NCI-H748 (cell line): ENCODE measurements at regions not wholly inside any gene's neighbourhood (a gene's known extent, or its start where the extent isn't known, plus 50 kb on each side); places are given as distances from the start of the nearest gene placed in this dataset.
"Not testable (repeated sequence)": the region's sequence is repeated elsewhere in the genome, so short reads cannot be mapped to it uniquely, and the experiment has no call there.

Experiments
- DNase-seq: peaks from one replicate; lab custom pipeline; 2025; ENCODE audit not compliant: unreplicated experiment; lab: John Stamatoyannopoulos, UW

DNA sequence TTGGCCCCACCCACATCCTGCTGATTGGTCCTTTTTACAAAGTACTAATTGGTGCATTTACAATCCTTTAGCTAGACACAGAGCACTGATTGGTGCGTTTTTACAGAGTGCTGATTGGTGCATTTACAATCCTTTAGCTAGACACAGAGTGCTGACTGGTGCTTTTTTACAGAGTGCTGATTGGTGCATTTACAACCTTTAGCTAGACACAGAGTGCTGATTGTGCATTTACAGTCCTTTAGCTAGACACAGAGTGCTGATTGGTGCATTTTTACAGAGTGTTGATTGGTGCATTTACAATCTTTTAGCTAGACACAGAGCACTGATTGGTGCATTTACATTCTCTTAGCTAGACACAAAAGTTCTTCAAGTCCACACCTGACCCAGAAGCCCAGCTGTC lies 144.2 kb upstream of the XIRP2 start:
- not testable (repeated sequence) for DNase-seq

DNA sequence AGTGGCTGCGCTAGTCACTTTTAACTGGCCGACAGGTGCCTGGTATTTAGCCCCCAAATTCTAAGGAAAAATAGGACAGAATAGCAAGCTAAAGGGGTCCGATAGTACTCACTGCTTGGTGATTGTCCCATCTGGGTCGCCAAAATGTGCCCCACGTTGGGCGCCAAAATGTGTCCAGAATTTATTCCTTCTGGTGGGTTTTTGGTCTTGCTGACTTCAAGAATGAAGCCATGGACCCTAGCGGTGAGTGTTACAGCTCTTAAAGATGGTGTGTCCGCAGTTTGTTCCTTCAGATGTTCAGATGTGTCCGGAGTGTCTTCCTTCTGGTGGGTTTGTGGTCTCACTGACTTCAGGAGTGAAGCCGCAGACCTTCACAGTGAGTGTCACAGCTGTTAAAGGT lies 144.8 kb upstream of the XIRP2 start:
- not testable (repeated sequence) for DNase-seq

DNA sequence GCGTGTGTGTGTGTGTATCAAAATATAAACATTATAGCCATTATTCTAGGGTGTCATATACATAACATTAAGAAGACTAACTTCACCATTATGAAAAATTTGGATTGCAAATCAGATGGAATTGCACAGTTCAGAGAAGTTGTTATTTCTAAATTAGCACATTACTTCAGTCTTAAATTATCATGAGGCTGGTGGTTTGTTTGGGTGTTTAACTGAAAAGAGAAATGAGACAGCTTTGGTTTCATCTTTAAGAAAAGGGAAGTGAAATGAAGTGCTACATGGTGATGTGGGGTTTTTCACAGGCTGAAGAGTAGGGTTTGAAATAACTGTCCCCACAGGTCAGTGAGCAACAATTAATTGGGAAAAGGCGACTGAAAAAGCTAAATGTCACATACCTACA lies 161.2 kb upstream of the XIRP2 start:
- no peak for DNase-seq

DNA sequence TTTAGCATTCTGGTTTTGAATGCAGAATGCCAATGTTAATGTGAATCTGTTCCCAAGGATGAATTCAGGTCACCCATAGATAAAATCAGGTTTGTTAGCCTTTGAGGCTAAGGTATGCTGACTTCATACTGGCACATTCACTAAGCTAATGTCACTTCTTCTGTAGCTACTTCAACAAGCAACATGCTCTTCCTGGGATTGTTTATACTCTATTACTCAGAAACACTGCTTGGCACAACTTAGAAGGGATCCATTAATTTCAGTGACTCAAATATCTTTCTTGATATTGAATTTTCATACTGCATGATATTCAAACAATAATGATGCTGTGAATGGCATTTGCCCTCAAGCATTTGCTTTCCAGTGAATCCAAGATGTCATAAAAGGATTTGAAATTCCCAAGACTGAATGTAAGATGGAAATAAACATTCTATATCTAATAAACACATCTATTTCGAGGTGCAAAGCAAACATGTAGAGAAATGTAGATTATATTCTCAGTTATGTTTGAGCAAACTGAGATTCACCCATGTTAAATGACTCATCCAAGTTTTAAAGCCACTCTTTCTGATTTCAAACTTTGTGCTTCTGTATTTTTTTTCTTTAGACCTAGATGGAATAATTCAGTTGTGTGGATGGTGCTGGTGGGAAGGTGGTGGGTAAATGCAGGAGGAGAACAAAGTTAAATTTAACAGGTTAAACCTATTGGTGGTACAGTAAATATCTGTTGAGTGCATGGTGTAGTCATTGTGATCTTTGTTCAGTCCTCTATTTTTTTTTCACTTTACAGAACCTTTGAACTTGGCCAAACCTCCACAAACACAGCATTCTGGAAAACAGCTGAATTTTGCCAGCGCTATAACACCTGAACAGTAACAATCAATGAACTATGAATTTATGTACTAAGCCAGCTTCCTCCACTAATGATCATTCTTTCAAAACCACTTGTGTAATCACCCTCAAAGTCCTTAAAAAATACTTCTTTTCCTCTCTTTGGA lies 162.1 kb upstream of the XIRP2 start:
- DNase-seq, result no peak

DNA sequence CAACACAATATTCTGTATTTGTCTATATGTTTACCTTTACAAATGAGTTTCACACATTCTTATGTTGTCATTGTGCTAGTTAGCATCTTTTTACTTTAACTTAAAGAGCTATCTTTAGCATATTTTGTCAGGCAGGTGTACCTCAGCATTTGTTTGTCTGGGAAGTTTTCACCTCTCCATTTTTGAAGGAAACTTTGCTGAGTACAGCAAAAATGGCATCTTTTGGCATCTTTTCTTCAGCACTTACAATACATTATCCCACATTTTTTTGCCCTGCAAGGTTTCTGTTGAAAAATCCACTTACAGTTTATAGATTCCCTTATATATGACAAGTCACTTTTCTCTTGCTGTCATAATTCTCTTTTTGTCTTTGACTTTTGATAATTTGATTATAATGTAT lies 171.3 kb upstream of the XIRP2 start:
- DNase-seq, result no peak

DNA sequence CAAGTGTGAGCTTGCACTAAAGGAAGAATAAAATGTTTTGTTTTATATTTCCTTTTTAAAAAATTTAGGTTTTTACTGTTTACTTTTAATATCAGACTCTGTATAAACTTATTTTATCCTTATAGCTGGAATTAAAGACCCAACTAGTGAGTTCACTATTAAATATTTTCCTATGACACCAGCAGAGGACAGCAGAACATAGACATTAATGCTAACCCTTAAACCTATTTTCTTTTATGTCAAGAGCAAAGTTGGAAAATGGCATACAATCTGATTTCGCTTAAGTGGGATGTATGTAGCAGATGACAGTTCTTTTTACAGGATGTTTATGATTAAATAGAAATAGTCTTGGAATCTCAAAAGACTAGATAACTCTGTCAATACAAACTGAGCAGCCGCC lies 188.2 kb upstream of the XIRP2 start:
- DNase-seq, result no peak

DNA sequence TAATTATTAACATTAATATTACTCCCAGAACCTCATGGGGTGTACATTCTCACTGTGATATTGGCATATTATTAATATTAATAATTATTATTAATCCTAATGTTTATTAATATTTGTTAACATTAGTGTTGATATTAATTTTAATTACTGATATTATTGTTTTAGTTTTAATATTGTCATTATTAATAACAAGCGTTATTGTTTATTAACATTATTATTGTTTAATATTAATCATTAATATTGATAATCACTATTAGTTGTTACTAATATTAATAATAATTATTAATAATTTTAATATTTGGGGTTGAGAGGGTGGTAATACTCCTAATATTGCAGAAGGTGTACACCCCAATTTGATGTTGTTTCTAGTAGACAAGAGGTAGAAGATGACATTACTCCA lies 193.1 kb upstream of the XIRP2 start:
- no peak for DNase-seq

DNA sequence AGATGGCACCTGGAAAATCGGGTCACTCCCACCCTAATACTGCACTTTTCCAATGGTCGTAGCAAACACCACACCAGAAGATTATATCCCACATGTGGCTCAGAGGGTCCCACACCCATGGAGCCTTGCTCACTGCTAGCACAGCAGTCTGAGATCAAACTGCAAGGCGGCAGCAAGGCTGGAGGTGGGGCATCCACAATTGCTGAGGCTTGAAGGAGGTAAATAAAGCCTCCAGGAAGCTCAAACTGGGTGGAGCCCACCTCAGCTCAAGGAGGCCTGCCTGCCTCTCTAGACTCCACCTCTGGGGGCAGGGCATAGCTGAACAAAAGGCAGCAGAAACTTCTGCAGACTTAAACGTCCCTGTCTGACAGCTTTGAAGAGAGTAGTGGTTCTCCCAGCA lies 192.0 kb upstream of the SCN7A start:
- DNase-seq, result not testable (repeated sequence)

DNA sequence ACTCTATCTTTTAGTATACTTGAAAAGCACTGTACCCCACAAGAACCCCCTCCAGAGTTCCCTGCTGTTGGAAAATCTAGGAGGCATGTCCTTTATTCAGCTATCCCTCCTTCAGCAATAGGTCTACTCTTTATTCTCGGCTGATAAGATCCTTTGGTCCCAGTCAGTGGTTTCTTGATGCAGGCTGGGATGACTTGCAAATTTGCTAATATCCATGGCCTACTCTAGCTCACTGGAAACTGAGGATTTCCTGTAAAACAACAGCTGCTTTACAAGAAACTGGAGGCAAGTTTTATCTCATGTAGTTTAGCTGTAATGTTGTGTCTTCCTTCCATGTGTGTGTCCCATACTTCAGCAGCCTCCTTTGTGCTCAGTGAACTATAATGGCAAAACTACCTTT lies 183.9 kb upstream of the SCN7A start:
- DNase-seq, result no peak

DNA sequence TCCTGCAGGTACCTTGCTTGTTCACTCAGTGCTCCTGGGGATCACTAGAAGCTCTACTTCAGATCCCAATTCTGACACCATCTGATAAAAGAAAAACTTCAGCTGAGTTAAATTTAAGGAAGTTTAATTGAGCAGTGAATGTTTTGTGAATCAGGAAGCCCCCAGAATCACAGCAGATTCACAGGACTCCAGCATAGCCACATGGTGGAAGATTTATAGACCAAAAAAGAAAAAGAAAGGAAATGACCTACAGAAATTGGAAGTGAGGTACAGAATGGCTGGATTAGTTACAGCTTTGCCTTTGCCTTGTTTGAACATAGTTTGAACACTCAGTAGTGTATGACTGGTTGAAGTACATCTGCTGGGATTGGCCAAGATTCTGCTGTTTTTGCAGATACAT lies 182.7 kb upstream of the SCN7A start:
- DNase-seq, result no peak

DNA sequence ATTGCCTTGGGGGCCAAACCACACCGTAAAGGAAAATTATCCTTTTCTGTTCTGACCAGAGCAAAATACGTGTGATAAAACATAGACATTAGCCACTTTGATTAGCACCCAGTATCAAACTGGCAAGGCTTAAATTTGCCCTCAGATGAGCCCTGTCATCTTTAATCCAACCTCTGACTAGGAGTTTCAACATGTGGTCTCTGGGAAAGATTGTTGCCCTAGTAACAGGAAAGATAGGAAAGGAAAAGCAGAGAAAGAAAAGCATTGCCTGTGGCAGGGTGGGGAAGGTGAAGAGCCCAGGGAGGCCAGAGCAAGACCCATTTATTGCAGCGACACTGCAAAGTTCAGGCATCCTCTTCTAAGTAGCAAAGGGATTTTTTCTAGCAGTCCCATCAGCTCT lies 181.5 kb upstream of the SCN7A start:
- no peak for DNase-seq

DNA sequence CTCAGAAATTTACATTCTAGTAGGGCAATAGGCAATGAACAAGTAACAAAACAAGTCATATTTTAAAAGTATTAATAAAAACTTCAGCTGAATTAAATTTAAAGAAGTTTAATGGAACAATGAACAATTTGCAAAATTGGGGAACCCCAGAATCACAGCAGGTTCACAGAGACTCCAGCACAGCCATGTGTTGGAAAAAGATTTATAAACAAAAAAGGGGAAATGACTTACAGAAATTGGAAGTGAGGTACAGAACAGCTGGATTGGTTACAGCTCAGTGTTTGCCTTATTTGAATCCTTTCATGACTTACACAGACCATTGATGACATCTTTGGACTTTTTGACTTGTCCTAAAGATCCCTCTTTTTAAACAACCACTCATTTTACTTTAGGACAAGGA lies 179.9 kb upstream of the SCN7A start:
- DNase-seq, result no peak

DNA sequence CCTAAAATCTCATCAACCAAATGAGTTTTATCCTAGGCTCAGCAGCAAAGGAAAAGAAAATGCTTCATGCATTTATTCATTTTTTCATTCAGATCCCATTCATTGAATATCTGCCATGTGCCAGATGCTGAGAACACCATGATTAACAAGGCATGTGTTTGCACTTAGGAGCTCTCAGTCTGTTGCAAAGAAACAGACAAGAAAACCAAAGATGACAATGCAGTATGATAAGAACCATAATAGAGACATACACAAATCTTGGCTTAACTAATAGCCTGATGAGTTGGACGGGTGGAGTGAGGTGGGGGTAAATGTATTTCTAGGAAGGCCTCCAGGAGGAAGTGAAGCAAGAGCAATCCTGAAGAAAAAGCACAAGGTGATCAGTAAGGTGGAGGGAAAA lies 177.8 kb upstream of the SCN7A start:
- no peak for DNase-seq

DNA sequence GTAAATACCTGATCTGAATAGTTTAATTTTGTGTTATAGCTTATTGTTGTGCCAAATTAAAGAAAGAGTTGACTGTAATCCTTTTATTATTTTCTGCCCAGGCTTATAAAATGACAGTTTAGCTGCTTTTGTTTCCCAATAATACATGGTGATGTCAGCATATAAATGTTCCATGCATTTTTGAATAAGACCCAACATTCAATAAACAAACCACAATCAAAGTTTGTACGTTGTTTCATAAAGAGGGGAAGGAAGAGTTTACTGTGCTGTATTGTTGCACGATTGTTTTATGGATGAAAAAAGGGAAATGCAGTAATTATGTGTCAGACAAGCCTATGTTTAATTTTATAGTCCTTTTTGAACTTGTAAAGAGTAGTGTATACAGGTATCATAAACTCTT lies 177.2 kb upstream of the SCN7A start:
- DNase-seq, result no peak

DNA sequence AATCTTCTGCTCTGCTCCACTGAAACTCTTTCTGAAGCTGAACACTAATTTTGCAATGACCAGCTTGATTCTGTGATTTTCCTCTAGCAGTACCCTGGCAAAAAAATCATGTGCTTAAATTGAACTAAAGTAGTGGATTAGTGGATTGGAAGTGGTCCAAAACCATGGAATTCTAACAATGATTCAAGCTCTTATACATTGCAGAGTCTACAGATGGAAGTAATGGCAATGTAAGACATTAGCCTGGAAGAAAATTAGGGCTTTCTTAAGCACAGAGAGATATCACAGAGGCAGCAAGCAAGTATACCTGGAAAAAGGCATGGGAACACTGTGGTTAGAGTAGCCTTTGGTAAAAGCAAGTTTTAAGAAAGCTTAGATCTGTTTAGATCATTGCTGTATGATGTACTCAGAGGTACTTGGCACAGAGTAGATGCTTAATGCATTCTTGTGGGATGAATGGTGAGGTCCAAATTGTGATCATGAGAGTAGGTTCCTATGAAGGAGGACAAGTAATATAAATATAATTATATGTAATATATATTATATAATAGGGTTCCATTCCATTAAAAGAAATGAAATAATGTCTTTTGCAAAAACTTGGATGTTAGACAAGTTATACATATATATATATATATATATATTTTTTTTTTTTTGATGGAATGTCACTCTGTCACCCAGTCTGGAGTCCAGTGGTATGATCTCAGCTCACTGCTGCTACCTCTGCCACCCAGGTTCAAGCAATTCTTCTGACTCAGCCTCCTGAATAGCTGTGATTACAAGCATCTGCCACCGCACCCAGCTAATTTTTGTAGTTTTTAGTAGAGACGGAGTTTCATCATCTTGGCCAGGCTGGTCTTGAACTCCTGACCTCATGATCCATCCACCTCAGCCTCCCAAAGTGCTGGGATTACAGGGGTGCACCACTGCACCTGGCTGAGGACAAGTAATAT lies 172.2 kb upstream of the SCN7A start:
- DNase-seq, result no peak

DNA sequence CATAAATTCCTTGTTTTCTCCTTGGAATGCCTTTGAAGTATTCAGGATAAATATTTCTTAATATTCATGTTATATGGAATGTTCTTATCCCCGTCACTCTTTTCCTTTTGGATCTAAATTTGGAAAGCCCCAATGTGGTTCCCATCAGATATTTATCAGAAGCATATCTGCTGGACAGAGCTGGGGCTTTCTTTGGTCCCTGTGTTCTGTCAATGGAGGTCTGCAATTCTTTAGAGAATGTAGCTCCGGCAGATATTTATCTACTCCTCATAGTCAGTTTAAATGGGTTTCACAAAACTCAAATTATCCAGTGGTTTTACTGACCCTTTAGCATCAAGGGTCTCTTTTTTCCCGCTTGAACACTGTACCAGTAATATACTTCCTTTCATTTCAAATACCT lies 167.8 kb upstream of the SCN7A start:
- no peak for DNase-seq

DNA sequence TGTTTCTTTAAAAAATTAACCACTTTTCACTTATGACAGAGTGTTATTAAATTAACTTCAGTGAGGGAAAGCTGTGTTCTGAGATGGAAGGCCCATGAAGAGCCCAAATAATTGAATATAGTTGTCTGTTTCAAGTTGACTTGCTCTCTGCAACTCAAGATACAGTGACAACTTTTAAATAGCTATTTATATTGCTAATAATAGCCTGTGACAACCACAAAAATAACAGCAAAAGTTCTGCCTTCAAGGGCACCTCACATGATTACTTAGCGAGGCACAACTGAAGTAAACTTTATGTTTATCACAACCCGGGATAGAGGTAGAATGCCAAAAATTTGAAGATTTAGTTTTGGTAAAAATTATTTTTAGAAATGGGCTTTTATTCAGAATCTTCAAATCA lies 167.3 kb upstream of the SCN7A start:
- DNase-seq, result no peak

DNA sequence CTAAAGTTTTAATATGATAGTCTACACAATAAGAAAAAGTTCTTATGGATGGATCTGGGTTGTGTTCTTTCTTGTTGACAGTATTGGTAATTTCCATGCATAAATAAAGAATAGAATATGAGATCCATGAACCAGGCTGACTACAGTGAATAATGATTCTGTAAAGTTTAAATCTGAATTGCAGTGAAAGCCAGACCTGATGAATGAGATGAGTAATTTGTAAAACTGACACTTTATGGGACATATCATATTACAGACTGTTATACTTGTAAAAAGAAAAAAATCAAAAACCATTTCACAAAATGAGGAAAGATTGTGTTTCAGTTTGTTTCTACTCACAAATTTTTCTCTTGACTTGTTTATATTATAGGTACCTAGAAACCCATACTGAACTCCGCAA lies 164.9 kb upstream of the SCN7A start:
- no peak for DNase-seq

DNA sequence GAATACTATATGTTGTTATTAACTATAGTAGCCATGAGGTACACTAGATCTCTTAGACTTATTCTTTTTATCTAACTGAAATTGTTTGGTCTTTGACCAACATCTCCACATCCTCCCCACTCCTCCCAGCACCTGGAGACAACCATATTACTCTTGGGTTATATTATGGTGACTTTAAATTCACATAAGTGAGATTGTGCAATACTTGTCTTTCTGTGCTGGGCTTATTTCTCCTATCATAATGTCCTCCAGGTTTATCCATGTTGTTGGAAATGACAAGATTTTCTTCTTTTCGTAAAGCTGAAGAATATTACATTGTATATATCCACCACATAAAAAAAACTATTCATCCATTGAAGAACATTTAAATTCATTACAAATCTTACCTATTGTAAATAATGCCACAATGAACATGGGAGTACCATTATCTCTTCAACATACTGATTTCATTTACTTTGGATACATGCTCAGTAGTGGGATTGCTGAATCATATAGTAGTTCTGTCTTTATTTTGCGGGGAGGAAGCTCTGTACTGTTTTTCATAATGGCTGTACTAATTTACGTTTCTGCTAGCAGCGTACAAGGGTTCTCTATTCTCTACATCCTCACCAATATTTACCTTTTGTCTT lies 159.2 kb upstream of the SCN7A start:
- peak; percentile 90 for DNase-seq

DNA sequence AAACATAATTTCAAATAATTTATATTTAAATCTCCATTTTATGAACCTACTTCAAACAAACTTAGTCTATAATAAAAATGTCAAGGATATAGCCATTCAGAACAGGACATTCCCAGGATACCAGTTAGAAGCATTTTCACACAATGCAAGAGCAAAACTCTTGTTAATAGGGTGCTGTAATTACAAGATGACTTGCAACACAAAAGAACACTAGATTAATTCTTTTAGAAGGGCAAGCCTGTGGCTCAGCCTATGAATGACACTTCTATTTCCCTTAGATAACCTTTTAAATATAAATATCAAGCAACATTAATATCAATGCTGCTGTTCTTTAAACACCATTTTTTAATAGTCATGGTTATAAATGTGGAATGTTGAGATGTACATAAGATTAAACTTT lies 157.9 kb upstream of the SCN7A start:
- no peak for DNase-seq

DNA sequence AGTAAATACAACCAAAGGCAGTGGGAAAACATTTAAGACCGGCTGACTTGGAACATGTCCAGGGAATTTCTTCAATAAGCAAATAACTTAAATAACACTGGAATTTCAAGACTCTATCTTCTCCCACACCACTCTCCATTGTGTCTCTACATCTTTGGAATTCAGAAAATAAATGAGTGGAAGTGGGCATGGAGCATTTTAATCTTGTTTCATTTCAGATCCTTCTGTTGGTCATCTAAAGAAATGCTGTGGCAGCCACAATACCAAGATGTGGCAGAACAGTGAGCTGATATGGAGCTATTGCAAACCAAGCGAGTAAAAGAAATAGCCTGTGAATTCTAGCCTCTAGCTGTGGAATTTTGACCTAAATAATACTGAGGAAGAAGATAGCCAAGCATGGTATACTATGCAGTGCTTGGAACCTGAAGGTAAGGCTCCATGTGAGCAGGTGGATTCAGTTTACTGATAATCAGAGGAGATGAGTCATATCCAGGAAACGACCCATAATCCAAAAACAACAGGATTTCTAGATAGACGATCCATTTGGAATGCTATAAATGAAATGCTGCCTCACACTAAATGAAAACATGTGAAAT lies 157.1 kb upstream of the SCN7A start:
- peak; percentile 11 for DNase-seq
